ENCODE measurements at regions not wholly inside any gene's neighbourhood (a gene's known extent, or its start where the extent isn't known, plus 50 kb on each side); places are given as distances from the start of the nearest gene placed in this dataset.
"Not testable (repeated sequence)": the region's sequence is repeated elsewhere in the genome, so short reads cannot be mapped to it uniquely, and the experiment has no call there.

DNA sequence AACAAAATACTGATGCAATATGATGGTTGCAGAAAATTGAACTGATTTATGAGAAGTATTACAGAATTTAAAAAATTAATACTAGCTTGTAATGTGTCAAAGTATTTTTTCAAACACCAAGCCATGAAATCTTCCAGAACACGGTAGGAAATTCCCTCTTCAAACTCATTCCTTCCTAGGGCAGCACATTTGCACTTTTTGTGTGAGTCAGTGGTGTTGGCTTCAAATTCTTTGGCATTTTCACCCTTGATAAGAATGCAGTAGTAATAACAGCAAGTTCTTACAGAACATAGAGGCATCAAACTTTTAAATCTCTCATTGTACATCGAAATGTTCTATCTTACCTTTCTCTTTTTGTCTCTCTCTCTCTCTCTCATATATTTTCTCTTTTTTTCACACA is 191.8 kb downstream of the CGGBP1 start:
- no peak for DNase-seq

- no peak for DNase-seq
Measured at GRCh38 chr3:87856126-87856525, 202.7 kb downstream of the CGGBP1 start.

DNA sequence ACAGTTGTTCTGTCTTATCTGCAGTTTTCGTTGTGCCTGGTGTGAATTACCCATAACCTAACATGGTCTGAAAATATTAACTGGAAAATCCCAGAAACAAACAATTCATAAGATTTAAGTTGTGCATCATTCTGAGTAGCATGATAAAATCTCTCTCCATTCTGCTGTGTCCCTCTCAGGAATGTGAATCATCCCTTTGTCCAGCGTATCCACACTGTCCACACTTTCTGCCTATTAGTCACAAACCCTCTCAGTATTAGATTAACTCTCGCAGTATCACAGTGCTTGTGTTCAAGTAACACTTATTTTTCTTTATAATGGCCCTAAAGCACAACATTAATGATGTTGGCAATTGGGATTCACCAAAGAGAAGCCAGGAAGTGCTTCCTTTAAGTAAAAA is 203.2 kb downstream of the CGGBP1 start:
- DNase-seq = no peak

DNA sequence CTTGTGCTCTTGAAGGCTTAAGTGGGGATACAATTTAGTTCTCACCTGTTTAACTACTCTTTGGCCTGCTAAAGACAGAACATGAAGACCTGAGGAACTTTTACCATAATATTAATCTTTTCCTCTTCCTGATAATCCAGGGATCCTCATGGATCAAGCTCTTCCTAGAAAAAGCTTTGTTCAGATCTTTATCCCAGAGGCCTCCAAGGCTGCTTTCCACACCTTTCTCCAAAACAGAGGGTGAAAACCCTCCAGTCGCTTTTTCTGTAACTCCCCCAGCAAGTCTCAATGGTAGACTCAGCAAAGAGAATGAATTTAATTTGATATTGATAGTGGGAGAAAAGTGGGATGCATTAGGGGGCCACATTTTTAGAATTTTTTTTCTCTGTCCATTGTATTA is 203.6 kb downstream of the CGGBP1 start:
- DNase-seq = no peak

GRCh38 chr3:87848003-87848402 is 210.8 kb downstream of the CGGBP1 start:
- DNase-seq = no peak

DNA sequence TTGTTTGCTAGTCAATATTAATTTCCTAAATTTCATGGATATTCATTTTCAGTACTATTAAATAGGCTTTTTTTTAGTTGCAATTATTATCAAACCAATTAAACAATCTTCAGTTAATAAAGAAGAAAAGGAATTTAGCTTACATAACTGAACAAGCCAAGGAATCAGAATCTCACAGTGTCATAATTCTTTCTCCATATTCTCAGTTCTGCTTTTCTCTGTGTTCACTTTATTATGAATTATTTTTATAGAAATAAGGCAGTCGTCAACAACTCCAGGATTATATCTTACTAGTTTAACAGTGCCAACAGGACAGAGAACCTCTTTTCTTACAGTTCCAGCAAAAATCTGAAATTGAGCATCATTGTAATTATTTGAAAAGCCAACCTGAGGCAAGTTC is 221.7 kb downstream of the CGGBP1 start:
- no peak for DNase-seq

DNA sequence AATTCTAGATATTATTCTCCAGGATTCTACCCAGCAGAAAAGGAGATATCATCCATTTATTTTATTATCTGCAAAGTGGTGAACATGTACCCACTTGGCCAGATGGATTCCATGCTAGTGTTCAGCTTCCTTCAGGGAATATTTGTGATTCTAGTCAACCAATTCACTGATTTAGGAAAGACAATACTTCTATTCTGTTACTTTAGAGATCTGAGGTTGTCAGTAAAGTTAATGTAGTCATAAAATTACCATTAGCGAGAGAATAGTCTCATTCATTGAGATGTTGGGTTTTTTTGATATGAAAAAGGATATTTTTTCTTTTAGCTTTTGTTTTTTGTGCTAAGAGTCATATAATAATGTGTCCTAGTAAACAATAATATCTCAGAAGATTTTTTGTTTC is 222.8 kb downstream of the CGGBP1 start:
- no peak for DNase-seq

- peak in 1 of 2 donors; percentile 17 for DNase-seq
Measured at GRCh38 chr3:87835236-87835635, 223.6 kb downstream of the CGGBP1 start.

DNA sequence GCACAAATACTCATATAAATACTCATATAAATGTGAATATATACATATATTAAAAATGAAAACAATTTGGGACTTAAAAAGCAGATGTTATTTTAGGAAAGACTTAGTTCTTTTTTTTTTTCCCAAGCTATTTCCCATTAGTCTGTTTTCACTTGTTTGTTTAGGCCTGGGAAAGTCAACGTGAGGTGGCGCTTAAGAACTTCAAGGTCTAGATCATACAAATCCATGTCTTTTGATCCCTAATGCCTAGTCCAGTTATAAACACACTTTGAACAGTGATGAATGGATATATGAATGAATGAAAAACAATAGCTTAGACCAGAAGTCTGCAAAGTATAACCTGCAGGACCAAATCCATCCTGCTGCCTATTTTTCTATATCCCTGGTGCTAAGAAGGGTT is 224.5 kb downstream of the CGGBP1 start:
- DNase-seq = no peak

DNA sequence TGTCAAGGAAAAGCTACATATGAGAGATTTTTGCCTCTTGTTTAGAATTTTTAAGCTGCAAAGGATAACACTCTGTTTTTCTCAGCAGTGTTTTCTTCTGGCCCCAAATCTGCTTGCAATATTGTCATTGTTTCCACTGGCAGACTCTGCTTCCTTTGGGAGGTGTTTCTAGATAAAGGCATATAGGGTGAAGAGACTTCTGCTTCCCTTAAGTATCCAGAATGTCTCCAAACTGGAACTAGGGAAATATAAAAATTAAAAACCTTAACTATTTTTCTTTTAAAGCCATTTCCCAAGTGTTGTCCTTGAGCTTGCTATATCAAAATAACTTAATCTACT is 225.8 kb downstream of the CGGBP1 start:
- DNase-seq = no peak

DNA sequence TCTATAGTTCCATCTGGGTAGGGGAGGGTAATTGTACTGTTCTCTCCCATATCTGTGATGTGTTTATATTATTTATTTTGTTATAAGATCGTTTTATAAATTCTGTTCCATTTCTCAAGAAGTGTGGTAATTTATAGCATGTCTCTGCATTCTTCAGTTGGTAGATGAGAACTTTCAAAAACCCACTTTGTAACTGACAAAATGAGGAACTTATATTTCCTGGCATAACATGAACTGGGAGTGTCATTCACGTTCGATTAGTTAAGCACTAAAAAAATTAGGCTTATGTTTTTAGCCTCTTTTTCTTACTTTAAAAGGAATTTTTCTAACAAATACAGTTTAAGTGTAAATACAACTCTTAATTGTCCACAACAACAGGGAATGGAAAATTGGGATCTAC is 230.8 kb downstream of the CGGBP1 start:
- DNase-seq = peak in 1 of 2 donors; percentile 35

DNA sequence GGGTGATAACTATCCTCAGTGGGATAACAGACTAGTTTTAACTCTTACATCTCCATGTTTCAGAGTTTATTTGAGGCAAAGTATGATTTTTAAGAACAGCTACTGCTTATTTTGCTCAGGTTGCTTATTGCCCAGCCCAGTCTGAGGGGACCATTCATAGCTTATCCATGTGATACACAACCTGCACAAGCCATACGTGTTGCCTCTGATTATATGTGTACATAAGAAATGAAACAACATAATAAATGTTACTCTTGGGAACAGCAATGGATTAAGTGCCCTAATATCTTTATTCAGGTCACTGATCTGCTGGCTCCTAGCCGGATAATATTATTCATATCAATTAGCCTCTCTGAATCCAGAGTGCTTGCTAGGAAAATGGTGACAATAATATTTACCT is 236.2 kb downstream of the CGGBP1 start:
- no peak for DNase-seq

GRCh38 chr3:87813503-87813902 is 245.3 kb downstream of the CGGBP1 start:
- DNase-seq = not testable (repeated sequence)

- no peak for DNase-seq
Measured at GRCh38 chr3:87811953-87812352, 246.9 kb downstream of the CGGBP1 start.

DNA sequence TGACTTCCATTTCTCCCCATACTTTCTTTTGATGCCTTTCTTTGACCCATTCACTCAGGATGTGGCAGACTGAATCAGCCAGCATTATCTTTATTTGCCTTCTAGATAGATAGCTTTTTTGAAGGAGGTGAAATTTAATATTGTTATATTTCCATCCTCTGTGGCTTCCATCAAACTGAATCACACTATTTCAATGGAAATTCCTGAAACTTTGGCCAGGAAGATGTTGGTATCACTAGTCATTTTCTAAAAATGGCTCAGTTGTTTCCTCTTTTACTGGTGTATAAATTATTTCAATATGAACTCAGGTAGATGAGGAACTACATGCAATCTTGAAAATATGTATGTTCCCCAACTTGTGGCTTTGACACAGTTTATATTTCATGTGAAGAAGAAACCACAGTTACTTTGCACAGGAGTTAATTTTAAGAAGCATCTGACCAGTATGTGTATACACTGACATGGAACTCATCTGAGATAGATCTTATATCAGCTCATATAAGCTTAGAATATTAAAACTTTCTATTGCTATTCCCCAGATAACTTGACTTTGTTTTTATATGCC is 248.3 kb downstream of the CGGBP1 start:
- no peak for DNase-seq

DNA sequence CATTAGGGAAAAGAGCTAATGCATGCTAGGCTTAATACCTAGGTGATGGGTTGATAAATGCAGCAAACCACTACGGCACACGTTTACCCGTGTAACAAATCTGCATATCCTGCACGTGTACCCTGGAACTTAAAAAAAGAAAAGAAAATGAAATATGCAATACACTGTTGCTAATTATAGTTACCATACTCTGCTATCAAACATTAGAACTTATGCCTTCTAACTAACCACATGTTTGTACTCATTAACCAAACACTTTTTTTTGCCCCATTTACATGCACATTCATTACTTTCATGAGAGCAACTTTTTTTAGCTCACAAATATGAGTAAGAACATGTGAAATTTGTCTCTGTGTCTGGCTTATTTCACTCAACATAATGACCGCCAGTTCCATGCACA is 253.1 kb downstream of the CGGBP1 start:
- DNase-seq = no peak

DNA sequence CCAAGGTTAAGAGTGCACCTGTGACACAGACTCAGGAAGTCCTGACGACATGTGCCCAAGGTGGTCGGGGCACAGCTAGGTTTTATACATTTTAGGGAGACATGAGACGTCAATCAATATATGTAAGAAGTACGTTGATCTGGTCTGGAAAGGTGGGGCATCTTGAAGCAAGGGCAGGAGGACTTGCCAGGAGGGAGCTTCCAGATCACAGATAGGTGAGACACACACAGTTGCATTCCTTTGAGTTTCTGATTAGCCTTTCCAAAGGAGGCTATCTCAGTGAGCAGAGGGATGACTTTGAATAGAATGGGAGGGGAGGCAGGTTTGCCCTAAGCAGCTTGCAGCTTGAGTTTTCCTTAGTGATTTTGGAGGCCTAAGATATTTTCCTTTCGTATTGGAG is 257.4 kb downstream of the CGGBP1 start:
- no peak for DNase-seq

GRCh38 chr3:87800516-87800915 is 258.3 kb downstream of the CGGBP1 start:
- DNase-seq = no peak

- DNase-seq = no peak
Measured at GRCh38 chr3:87798567-87798947, 260.2 kb downstream of the CGGBP1 start.

- no peak for DNase-seq
Measured at GRCh38 chr3:87797872-87798566, 260.8 kb downstream of the CGGBP1 start.

- DNase-seq = peak in 1 of 2 donors; percentile 64
Measured at GRCh38 chr3:87796843-87797185, 262.0 kb downstream of the CGGBP1 start.

DNA sequence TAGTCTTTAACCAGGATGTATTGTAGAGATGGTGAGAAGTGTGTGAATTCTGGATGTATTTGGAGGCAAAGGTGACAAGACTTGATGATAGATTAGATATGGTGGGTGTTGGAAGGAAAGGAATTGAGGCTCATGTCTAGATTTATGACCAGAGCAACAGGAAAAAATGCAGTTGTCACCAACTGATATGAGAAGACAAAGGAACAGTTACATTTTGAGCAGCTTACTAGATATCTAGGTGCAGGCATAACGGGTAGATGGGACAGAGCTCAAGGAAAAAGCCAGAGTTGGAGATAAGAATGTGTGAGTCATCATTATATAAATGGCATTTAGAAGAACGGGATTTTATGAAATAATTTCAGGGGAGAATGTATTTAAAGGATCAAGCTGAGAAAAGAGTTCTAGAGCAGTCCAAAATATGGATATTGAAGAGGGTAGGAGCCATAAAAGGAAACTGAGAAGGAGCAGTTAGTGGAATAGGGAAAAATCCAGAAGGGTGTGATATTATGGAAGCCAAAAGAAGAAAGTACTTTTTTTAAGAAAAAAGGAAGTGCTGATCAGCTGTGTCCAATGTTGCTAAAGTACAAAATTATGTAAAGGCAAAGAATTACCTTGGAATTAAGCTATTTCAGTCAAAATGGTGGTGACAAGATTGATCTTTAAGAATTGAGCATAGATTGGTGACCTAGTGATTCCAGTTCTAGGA is 262.5 kb downstream of the CGGBP1 start:
- DNase-seq = peak in 1 of 2 donors; percentile 46

DNA sequence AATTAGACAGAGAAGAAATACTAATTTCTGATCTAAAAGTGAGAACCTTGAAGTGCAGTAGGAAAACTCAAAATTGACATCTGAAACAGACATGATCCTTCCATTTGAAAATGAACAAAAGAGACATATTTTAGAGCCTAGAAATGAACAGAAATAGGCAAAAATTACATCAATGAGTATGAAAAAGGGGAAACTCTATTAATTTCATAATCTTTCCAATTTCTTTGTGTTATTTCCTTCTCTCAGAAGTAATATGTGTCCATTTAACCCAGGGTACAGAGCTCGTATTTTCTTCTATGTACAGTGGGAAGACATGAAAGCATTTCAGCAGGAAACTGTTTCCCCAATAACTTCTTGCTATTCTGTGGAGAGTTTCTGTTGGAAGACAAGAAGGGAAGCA is 263.1 kb downstream of the CGGBP1 start:
- no peak for DNase-seq

DNA sequence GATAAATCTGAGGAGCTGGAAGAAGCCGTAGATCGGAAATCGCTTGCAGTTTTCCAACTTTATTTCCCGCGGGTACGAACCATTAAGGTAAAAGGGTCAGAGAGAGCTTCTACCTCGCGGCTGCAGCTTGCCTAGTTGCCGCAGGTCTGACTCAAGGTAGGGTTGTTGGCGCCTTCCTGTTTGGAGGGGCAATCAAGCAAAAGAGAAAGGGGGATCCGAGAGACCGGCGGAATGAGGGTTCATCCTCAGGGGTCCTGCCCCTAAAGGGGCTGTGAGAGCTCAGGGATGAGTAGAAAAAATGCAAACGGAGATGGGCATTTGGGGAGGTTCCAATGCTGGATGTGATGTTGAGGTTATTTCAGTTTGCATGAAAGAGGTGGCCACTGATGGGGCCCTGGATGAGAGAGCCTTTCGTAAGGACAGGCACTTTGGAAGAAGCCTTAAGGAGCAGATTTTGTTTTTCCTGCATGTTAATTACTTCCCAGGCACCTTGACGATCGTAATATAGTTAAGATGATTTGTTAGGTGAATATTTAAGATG is 265.4 kb downstream of the CGGBP1 start:
- no peak for DNase-seq

Measured in bone marrow (tissue), 2 donors.